Ishikawa (cell line): ENCODE measurements at regions not wholly inside any gene's neighbourhood (a gene's known extent, or its start where the extent isn't known, plus 50 kb on each side); places are given as distances from the start of the nearest gene placed in this dataset.

ENCODE experiments used
- CEBPB ChIP-seq: IDR thresholded peaks from 2 replicates; pipeline ENCODE4 v1.6.1; 2012
- CREB1 ChIP-seq: IDR thresholded peaks from 2 replicates; pipeline ENCODE4 v1.6.1; 2012; ENCODE audit warnings: low read depth
- FOXM1 ChIP-seq: IDR thresholded peaks from 2 replicates; pipeline ENCODE4 v1.6.1; 2012; ENCODE audit warnings: low read depth, borderline replicate concordance
- MAX ChIP-seq: IDR thresholded peaks from 2 replicates; pipeline ENCODE4 v1.6.1; 2012
- RAD21 ChIP-seq: IDR thresholded peaks from 2 replicates; pipeline ENCODE4 v1.6.1; 2012; ENCODE audit warnings: low read depth
- REST ChIP-seq: IDR thresholded peaks from 2 replicates; pipeline ENCODE4 v1.6.1; 2012; ENCODE audit warnings: low read depth, mild to moderate bottlenecking
- TEAD4 ChIP-seq: IDR thresholded peaks from 2 replicates; pipeline ENCODE4 v1.6.1; 2012
- USF1 ChIP-seq: IDR thresholded peaks from 2 replicates; pipeline ENCODE4 v1.6.1; 2012
- ZBTB7A ChIP-seq: IDR thresholded peaks from 2 replicates; pipeline ENCODE4 v1.6.1; 2012; ENCODE audit warnings: low read depth

- TF ChIP-seq TEAD4 = no peak
- no peak for TF ChIP-seq MAX
- no peak for TF ChIP-seq CEBPB
- TF ChIP-seq REST = no peak
- no peak for TF ChIP-seq RAD21
- no peak for TF ChIP-seq FOXM1
- TF ChIP-seq USF1 = no peak
- TF ChIP-seq ZBTB7A = no peak
- no peak for TF ChIP-seq CREB1
Observed at GRCh38 chr12:23359975-23360701, 589.3 kb downstream of the SOX5 start.
